Cardiac muscle cell (in vitro differentiated cells and primary cell): ENCODE measurements at regions not wholly inside any gene's neighbourhood (a gene's known extent, or its start where the extent isn't known, plus 50 kb on each side); places are given as distances from the start of the nearest gene placed in this dataset.

Experiments
- DNase-seq, 2 donors: peaks; one replicate each; pipeline versions ENCODE4 v3.0.0 to v3.0.0-alpha.2; 2010 to 2017; ENCODE audit warnings: low read depth in 1 of 2, low spot score in 1 of 2
- H3K27ac ChIP-seq: fragments of 200-600 bp; sonication (generic); 2 replicates; pipeline ENCODE4 v1.5.1; 2016
- H3K27me3 ChIP-seq: fragments of 200-600 bp; sonication (generic); 2 replicates; pipeline ENCODE4 v1.6.0; 2016; ENCODE audit warnings: control low read depth
- H3K36me3 ChIP-seq: fragments of 200-600 bp; sonication (generic); 2 replicates; pipeline ENCODE4 v1.5.1; 2016; ENCODE audit warnings: control low read depth
- H3K4me1 ChIP-seq: fragments of 200-600 bp; sonication (generic); 2 replicates; pipeline ENCODE4 v1.8.1; 2017; ENCODE audit warnings: low read depth, mild to moderate bottlenecking, mixed run types
- H3K4me3 ChIP-seq: fragments of 200-600 bp; sonication (generic); 2 replicates; pipeline ENCODE4 v1.5.1; 2016; ENCODE audit warnings: mild to moderate bottlenecking
- H3K9me3 ChIP-seq: fragments of 200-600 bp; sonication (generic); 2 replicates; pipeline ENCODE4 v1.5.1; 2017; ENCODE audit warnings: low read depth, mild to moderate bottlenecking, control low read depth
- TF ChIP-seq, protein P1 (sequence below): IDR thresholded peaks from 2 replicates; pipeline ENCODE4 v1.5.1; 2012; ENCODE audit warnings: low read depth, mild to moderate bottlenecking, low read length

DNA sequence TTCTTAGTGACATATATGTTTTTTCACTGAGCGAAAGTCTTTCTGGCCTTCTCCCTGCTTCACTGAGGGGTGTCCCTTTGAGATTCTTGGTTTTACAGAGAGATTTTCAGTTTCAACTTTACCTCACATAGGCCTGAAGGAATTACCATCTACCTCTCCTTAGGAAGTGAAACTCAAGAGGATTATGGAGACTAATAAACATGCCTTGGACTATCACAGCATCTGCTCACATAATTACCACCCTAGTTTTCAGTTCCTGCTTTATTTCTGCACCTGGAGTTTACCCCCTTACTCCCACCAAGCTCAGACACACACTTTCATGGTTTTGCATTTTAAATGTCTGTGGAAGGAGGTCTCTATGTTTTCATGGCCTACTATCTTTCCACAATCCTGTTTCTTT lies 118.3 kb upstream of the SCAF11 start:
- H3K4me3 ChIP-seq: no peak overlapping the region
- no peaks in the 10 kb centered on the region for H3K9me3 ChIP-seq
- H3K27me3 ChIP-seq: no peaks in the 10 kb centered on the region
- H3K27ac ChIP-seq: no peak overlapping the region
- no peaks in the 10 kb centered on the region for H3K4me1 ChIP-seq
- no peaks in the 10 kb centered on the region for H3K36me3 ChIP-seq
- no peak for DNase-seq
- TF ChIP-seq, protein P1, sequence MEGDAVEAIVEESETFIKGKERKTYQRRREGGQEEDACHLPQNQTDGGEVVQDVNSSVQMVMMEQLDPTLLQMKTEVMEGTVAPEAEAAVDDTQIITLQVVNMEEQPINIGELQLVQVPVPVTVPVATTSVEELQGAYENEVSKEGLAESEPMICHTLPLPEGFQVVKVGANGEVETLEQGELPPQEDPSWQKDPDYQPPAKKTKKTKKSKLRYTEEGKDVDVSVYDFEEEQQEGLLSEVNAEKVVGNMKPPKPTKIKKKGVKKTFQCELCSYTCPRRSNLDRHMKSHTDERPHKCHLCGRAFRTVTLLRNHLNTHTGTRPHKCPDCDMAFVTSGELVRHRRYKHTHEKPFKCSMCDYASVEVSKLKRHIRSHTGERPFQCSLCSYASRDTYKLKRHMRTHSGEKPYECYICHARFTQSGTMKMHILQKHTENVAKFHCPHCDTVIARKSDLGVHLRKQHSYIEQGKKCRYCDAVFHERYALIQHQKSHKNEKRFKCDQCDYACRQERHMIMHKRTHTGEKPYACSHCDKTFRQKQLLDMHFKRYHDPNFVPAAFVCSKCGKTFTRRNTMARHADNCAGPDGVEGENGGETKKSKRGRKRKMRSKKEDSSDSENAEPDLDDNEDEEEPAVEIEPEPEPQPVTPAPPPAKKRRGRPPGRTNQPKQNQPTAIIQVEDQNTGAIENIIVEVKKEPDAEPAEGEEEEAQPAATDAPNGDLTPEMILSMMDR: no peak

DNA sequence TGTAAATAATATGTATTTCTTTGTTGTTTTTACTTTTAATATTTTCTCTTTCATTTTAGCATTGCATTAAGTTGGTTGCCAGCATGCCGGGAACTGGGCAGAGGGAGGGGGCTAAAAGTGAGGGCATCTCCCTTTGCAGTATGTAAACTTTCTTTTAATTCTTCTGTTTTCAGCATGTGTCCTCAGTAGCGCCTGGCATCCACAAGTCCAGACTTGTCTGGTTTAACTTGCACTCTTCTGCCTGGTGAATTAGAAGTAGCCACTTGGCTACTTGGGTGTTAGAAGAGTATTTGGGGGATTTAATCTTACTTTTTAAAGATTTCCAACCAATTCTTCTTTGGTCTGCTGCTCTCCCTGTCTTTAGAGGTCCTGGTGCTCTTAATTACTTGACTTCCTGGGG lies 117.2 kb upstream of the SCAF11 start:
- TF ChIP-seq, protein P1: no peak
- Histone ChIP-seq H3K27me3 (no peaks in the 10 kb centered on the region), H3K4me3 (no peak overlapping the region), H3K9me3 (no peaks in the 10 kb centered on the region), H3K27ac (no peak overlapping the region), H3K36me3 (no peaks in the 10 kb centered on the region), H3K4me1 (no peaks in the 10 kb centered on the region)
- DNase-seq: no peak

DNA sequence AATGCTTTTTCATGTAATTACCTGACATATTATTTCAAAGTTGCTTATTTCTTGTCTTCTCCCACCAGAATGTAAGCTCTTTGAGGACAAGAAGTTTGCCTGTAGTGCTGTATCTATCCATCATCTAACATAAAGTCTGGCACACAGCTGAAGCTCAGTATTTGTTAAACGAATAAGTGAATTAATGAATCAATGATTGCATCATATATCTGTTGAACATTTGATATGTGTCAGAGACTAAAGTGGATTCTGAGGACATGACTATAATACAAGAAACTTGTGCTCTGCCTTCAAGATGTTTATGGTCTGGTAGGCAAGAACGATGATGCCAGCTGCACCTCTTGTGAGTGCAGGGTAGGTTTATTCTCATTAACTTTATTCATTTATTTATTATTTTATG lies 115.4 kb upstream of the SCAF11 start:
- no peak for DNase-seq
- Histone ChIP-seq H3K9me3 (no peaks in the 10 kb centered on the region), H3K4me3 (no peak overlapping the region), H3K27ac (no peak overlapping the region), H3K4me1 (no peaks in the 10 kb centered on the region), H3K36me3 (no peaks in the 10 kb centered on the region), H3K27me3 (no peaks in the 10 kb centered on the region)
- TF ChIP-seq, protein P1: no peak

DNA sequence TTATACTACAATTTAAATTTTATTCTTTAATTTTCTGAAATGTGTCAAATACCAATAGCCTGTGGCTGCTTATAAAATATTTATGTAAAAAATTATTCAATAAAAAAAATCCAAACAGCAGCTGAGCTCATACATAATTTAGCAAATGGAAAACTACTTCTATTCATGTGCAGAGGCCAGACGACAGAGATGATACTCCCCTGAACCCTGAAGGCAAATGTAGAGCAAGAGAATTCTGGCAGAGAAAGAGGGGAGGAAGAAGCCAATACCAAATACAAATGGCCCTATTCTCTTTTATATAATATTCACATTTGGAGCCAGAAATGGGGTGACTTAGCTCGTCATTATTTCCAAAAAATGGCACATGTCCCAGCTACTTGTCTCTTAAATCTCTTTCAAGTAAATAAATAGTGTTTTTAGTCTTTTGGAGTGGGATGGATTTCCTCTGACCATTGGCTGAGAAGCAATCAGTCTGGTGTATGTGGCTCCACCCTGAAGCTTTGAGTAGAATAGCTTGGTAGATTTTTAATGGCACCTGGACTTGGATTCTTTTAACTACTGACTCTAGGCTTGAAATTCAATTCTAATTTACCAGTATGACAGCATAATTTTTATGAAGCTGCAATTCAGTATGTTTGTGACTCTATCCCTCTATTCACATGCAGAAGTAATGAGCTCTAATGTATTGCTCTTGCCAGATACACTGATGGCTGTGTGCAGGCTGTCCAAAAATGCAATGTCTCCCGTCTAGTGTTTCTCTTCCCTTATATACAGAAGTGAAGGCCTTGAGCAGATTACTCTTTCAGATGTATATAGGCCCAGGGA lies 113.4 kb upstream of the SCAF11 start:
- H3K27ac ChIP-seq: no peak overlapping the region
- TF ChIP-seq, protein P1: no peak
- H3K4me1 ChIP-seq: no peaks in the 10 kb centered on the region
- H3K27me3 ChIP-seq: no peaks in the 10 kb centered on the region
- H3K4me3 ChIP-seq: no peak overlapping the region
- no peaks in the 10 kb centered on the region for H3K9me3 ChIP-seq
- DNase-seq: no peak
- H3K36me3 ChIP-seq: no peaks in the 10 kb centered on the region

DNA sequence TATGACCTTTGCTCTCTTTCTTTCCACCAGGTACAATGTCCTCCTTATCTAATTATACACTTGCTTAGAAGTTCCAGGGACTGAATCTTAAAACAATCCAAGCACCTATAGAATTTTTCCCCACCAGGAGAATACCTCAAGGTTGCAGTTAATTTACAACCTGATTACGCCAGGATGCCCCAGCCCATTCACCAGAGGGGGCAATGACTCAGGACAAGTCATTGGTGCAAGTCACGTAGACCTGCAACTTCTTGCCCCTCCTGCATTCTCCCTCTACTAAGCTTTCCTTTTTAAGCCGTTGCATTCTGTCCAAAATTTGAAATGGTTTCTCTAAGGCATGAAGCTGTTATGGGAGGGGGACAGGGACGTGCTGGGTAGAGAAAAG lies 111.1 kb upstream of the SCAF11 start:
- Histone ChIP-seq H3K9me3 (no peaks in the 10 kb centered on the region), H3K27me3 (no peaks in the 10 kb centered on the region), H3K4me1 (no peaks in the 10 kb centered on the region), H3K27ac (no peak overlapping the region), H3K4me3 (no peak overlapping the region), H3K36me3 (no peaks in the 10 kb centered on the region)
- no peak for DNase-seq
- TF ChIP-seq, protein P1: no peak
